Stimulated activated CD4-positive, alpha-beta T cell treated with anti-CD3 and anti-CD28 coated beads, Interleukin-1b, Interleukin-23, amount 100 ng/mL, for 1 hour (primary cell): ENCODE measurements at regions not wholly inside any gene's neighbourhood (a gene's known extent, or its start where the extent isn't known, plus 50 kb on each side); places are given as distances from the start of the nearest gene placed in this dataset.

Experiments used
- DNase-seq, 2 donors: peaks; one replicate each; pipeline ENCODE4 v3.0.0-alpha.2; 2020; ENCODE audit warnings: low read depth in 2 of 2

GRCh38 chr1:119308130-119308700 is 60.4 kb upstream of the HAO2 start:
- DNase-seq: no peak

- DNase-seq: no peak
These were observed 59.8 kb upstream of the HAO2 start for GRCh38 chr1:119308806-119309205.

- DNase-seq: no peak
These were observed 58.3 kb upstream of the HAO2 start for GRCh38 chr1:119310301-119310700.

- DNase-seq: no peak
These were observed 56.1 kb upstream of the HAO2 start for GRCh38 chr1:119312500-119312899.

- no peak for DNase-seq
These were observed 54.4 kb upstream of the HAO2 start for GRCh38 chr1:119314001-119314796.

GRCh38 chr1:119316870-119317416 is 51.6 kb upstream of the HAO2 start:
- DNase-seq: no peak

- DNase-seq: no peak
These were observed 49.9 kb upstream of the HAO2 start for GRCh38 chr1:119318466-119319309.
